LNCAP (cell line): ENCODE measurements at regions not wholly inside any gene's neighbourhood (a gene's known extent, or its start where the extent isn't known, plus 50 kb on each side); places are given as distances from the start of the nearest gene placed in this dataset.

Experiments
- CTCF ChIP-seq: fragments of 450-650 bp; IDR thresholded peaks from 2 replicates; pipeline ENCODE4 v1.5.1; 2017; ENCODE audit warnings: mild to moderate bottlenecking

GRCh38 chr4:174036111-174036510, 247.4 kb downstream of the FBXO8 start:
- no peak for TF ChIP-seq CTCF

- TF ChIP-seq CTCF: no peak
Measured at GRCh38 chr4:174023641-174024040, 259.8 kb downstream of the FBXO8 start.

- no peak for TF ChIP-seq CTCF
Measured at GRCh38 chr4:174018236-174018635, 265.2 kb downstream of the FBXO8 start.

DNA sequence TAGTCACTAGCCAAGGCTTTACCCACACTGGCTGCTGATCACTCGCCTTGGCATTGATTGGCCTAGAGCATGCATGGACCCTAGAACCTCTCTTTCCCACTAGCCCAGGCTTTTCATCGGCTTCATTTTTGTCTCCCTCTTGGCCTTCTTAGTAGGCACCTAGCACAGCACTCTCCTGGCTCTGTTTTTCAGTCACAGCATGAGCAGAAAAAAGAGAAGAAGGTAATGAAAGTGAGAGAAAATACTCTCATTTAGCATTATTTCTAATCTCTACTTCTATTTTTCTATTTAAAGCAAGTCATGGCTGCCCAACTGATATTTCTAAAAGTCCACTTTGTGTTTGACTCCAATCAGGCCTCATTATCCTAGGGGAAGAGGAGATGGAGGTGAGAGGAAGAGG, 267.2 kb downstream of the FBXO8 start:
- no peak for TF ChIP-seq CTCF

DNA sequence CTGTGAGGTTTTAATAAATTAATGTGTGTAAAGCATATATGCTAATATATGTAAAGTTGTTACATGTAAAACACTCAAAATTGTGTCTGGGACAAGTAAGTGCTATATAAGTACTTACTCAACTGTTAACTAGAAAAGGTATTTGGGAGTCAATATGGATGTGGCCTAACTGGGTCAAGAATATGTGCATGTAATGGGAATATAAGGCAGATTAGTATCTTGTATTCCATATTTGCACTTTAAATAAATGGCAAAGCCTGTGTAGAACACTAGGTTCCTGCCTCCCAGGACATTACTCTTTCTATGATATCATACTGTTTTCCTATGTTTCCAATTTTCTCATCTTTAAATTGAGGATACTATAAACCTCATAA, 270.6 kb downstream of the FBXO8 start:
- TF ChIP-seq CTCF: no peak

DNA sequence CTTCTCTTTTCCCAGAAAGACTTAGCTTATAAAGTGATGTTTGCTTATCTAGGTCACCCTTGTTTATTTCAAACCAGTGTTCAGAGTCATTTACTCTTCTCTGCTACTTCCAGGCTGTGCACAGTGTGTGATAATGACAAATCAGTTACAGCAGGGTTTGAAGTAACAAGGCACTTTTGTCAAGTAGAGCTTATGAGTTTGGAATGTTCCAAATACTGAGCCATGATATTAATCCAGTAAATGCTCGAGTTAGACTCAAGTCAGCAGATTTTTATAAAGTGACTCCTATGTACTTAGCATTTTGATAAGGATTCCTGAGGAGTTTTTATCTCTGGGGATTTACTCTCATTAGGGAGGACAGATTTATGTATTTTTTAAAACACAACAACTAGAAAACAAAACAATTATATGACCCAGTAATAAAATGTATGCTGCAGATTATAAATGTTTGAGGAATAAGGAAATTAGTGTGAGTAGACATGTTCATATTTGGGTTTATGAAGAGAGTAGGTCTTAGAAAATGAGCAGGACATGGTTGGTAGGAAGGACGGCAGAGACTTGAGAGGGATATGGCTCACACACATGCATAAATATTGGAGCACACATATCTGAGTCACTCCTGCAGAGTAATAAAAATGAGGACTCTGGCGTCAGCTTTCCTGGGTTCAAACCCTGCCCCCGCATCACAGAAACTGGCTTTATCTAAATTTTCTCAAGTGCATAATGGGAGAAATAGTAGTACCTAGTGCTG, 271.2 kb downstream of the FBXO8 start:
- TF ChIP-seq CTCF: no peak

DNA sequence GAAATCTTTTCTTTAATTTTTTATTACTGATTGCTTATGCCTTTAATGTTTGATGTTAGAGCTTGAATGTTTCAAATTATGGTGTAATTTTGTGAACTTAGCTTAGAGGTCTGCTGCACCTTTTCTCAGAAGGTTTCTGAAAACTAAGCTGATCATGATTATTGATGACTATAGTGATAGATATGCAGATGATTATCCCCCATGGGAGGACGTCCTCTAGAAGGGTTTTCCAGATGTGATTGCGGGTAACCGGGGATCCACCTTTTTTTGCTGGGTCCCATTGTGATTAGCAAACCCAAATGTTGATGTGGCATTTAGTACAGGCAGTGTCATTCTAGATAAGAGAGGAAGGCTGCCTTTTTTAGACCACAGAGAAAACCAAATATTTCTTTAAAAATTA, 272.9 kb downstream of the FBXO8 start:
- TF ChIP-seq CTCF: no peak
